ENCODE measurements at regions not wholly inside any gene's neighbourhood (a gene's known extent, or its start where the extent isn't known, plus 50 kb on each side); places are given as distances from the start of the nearest gene placed in this dataset.

GRCh38 chr9:2453701-2454100, 167.9 kb upstream of the VLDLR start:
- TF ChIP-seq, protein P1, sequence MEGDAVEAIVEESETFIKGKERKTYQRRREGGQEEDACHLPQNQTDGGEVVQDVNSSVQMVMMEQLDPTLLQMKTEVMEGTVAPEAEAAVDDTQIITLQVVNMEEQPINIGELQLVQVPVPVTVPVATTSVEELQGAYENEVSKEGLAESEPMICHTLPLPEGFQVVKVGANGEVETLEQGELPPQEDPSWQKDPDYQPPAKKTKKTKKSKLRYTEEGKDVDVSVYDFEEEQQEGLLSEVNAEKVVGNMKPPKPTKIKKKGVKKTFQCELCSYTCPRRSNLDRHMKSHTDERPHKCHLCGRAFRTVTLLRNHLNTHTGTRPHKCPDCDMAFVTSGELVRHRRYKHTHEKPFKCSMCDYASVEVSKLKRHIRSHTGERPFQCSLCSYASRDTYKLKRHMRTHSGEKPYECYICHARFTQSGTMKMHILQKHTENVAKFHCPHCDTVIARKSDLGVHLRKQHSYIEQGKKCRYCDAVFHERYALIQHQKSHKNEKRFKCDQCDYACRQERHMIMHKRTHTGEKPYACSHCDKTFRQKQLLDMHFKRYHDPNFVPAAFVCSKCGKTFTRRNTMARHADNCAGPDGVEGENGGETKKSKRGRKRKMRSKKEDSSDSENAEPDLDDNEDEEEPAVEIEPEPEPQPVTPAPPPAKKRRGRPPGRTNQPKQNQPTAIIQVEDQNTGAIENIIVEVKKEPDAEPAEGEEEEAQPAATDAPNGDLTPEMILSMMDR (IDR thresholded peaks at IDR 0.05) = no peak
- no peak for TF ChIP-seq ZFX (IDR thresholded peaks at IDR 0.05; ENCODE audit: borderline replicate concordance)

Measured in 22Rv1 (cell line).